Panc1 (cell line): ENCODE measurements at regions not wholly inside any gene's neighbourhood (a gene's known extent, or its start where the extent isn't known, plus 50 kb on each side); places are given as distances from the start of the nearest gene placed in this dataset.

Experiments used
- ATAC-seq: fragments of 200-7000 bp; cut with Tn5 transposase; 2 replicates; pipeline ENCODE4 v1.9.1; 2020; ENCODE audit warnings: mild to moderate bottlenecking, moderate library complexity
- BruUV-seq: library from RNA; stranded (reverse); fragments of 400-500 nt; replicated peaks from 2 replicates; lab custom pipeline; 2021; lab: Mats Ljungman, UMichigan
- CTCF ChIA-PET: fragments of 300-600 bp; sonication (Branson Sonifier 250); formaldehyde crosslinking; loops from one replicate; lab custom pipeline; 2022; ENCODE audit warnings: antibody characterized with exemption; lab: Charles Lee
- POLR2A ChIA-PET: fragments of 300-600 bp; sonication (Branson Sonifier 250); formaldehyde crosslinking; loops from one replicate; lab custom pipeline; 2022; ENCODE audit warnings: antibody characterized with exemption; lab: Charles Lee
- DNase-seq: peaks from one replicate; pipeline ENCODE4 v3.0.0-alpha.2; 2010; ENCODE audit warnings: low read depth, low spot score
- H3K27ac ChIP-seq: 2 replicates; pipeline ENCODE4 v1.5.1; 2011; ENCODE audit warnings: mild to moderate bottlenecking, low read length, inconsistent platforms
- H3K27me3 ChIP-seq: fragments of 200-500 bp; sonication (Bioruptor generic); 2 replicates; pipeline ENCODE4 v1.6.0; 2014; ENCODE audit warnings: low read length, inconsistent platforms; ENCODE audit not compliant: control insufficient read depth, insufficient read depth
- H3K36me3 ChIP-seq: fragments of 200-500 bp; sonication (Bioruptor generic); 2 replicates; pipeline ENCODE4 v1.5.1; 2014; ENCODE audit warnings: inconsistent platforms, mild to moderate bottlenecking, low read length, moderate library complexity; ENCODE audit not compliant: control insufficient read depth, insufficient read depth
- H3K4me1 ChIP-seq: 2 replicates; pipeline ENCODE4 v1.5.1; 2011; ENCODE audit warnings: inconsistent platforms, mild to moderate bottlenecking, low read length, moderate library complexity; ENCODE audit not compliant: control insufficient read depth, insufficient read depth
- H3K4me3 ChIP-seq, 2 experiments: 2 replicates each; pipeline ENCODE4 v1.5.1; 2011 to 2012; ENCODE audit warnings: low read depth in 2 of 2, low read length in 2 of 2, mild to moderate bottlenecking in 2 of 2, inconsistent platforms in 1 of 2, moderate library complexity in 1 of 2
- H3K9me3 ChIP-seq: fragments of 200-500 bp; sonication (Bioruptor generic); 2 replicates; pipeline ENCODE4 v1.5.1; 2014; ENCODE audit warnings: low read depth, mild to moderate bottlenecking, inconsistent platforms, low read length, moderate library complexity; ENCODE audit not compliant: control insufficient read depth, insufficient read depth
- POLR2AphosphoS5 ChIP-seq: IDR thresholded peaks from 2 replicates; pipeline ENCODE4 v1.6.1; 2012; ENCODE audit warnings: mild to moderate bottlenecking, low read depth, low read length, moderate library complexity
- SIN3A ChIP-seq: IDR thresholded peaks from 2 replicates; pipeline ENCODE4 v1.6.1; 2012; ENCODE audit warnings: low read depth, mild to moderate bottlenecking, low read length, moderate library complexity, borderline replicate concordance; ENCODE audit not compliant: insufficient read depth
- TCF7L2 ChIP-seq: IDR thresholded peaks from 2 replicates; pipeline ENCODE4 v1.6.1; 2011; ENCODE audit warnings: mild to moderate bottlenecking, low read depth, low read length, inconsistent platforms
- in situ Hi-C: cut with HindIII; loops from 2 replicates; pipeline ENCODE4 v1.10.0; 2016; ENCODE audit warnings: low sequenced_read_pairs, low pct_unique_long_range_greater_than_20kb
- intact Hi-C: fragments of 100-400 bp; cut with micrococcal nuclease; formaldehyde crosslinking; loops from one replicate; pipeline ENCODE4 v1.10.0; 2022; ENCODE audit not compliant: unreplicated experiment
- TF ChIP-seq, protein P1 (sequence below): fragments of 450-650 bp; IDR thresholded peaks from 2 replicates; pipeline ENCODE4 v1.5.1; 2017; ENCODE audit warnings: mild to moderate bottlenecking
- TF ChIP-seq, protein P2 (sequence below), 2 experiments: IDR thresholded peaks; 2 replicates each; pipeline ENCODE4 v1.6.1; 2011 to 2012; ENCODE audit warnings: low read depth in 2 of 2, control low read depth in 1 of 2, low read length in 1 of 2, mild to moderate bottlenecking in 1 of 2, moderate library complexity in 1 of 2; ENCODE audit not compliant: insufficient read depth in 1 of 2

DNA sequence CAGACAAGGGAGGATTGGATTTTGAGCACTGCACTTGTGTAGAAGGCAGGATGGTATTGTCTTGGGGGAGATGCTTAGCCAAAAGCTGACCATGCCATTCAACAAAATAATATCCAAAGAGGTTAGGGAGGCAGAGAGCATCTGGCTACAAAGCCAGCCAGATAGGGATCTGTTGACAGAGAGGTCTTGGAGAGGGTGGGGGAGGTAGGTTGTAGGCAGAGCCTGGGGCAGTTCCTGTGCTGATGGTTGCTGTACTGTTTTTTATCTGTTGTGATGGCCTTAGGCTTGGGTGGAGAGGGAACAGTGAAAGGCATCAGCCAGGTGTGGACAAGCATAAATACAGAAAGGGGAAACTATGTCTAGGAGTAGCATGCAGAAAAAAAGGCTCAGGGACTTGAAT, 100.9 kb downstream of the AQP4 start:
- intact Hi-C loops (no loop called here), in situ Hi-C loops (no loop called here)
- ChIA-PET CTCF (no interaction called here), POLR2A (interaction anchor here (0.7 kb wide), 1 partner anchor 97 kb away, joined by 3 read pairs; no protein-coding TSS in a partner anchor)
- BruUV-seq: no TSS peak
- DNase-seq (no peak), ATAC-seq (no peak)
- no peaks in the 10 kb centered on the region for H3K27me3 ChIP-seq
- TF ChIP-seq TCF7L2 (no peak), SIN3A (no peak), POLR2AphosphoS5 (no peak)
- TF ChIP-seq, protein P1, sequence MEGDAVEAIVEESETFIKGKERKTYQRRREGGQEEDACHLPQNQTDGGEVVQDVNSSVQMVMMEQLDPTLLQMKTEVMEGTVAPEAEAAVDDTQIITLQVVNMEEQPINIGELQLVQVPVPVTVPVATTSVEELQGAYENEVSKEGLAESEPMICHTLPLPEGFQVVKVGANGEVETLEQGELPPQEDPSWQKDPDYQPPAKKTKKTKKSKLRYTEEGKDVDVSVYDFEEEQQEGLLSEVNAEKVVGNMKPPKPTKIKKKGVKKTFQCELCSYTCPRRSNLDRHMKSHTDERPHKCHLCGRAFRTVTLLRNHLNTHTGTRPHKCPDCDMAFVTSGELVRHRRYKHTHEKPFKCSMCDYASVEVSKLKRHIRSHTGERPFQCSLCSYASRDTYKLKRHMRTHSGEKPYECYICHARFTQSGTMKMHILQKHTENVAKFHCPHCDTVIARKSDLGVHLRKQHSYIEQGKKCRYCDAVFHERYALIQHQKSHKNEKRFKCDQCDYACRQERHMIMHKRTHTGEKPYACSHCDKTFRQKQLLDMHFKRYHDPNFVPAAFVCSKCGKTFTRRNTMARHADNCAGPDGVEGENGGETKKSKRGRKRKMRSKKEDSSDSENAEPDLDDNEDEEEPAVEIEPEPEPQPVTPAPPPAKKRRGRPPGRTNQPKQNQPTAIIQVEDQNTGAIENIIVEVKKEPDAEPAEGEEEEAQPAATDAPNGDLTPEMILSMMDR: no peak
- TF ChIP-seq, protein P2, sequence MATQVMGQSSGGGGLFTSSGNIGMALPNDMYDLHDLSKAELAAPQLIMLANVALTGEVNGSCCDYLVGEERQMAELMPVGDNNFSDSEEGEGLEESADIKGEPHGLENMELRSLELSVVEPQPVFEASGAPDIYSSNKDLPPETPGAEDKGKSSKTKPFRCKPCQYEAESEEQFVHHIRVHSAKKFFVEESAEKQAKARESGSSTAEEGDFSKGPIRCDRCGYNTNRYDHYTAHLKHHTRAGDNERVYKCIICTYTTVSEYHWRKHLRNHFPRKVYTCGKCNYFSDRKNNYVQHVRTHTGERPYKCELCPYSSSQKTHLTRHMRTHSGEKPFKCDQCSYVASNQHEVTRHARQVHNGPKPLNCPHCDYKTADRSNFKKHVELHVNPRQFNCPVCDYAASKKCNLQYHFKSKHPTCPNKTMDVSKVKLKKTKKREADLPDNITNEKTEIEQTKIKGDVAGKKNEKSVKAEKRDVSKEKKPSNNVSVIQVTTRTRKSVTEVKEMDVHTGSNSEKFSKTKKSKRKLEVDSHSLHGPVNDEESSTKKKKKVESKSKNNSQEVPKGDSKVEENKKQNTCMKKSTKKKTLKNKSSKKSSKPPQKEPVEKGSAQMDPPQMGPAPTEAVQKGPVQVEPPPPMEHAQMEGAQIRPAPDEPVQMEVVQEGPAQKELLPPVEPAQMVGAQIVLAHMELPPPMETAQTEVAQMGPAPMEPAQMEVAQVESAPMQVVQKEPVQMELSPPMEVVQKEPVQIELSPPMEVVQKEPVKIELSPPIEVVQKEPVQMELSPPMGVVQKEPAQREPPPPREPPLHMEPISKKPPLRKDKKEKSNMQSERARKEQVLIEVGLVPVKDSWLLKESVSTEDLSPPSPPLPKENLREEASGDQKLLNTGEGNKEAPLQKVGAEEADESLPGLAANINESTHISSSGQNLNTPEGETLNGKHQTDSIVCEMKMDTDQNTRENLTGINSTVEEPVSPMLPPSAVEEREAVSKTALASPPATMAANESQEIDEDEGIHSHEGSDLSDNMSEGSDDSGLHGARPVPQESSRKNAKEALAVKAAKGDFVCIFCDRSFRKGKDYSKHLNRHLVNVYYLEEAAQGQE (IDR thresholded peaks at IDR 0.05; ENCODE audit: insufficient read depth in 1 of 2, low read depth in 2 of 2, low read length in 1 of 2): no peak
- no peaks in the 10 kb centered on the region for H3K9me3 ChIP-seq
- no peak overlapping the region for H3K27ac ChIP-seq
- no peaks in the 10 kb centered on the region for H3K36me3 ChIP-seq
- no peak overlapping the region for H3K4me3 ChIP-seq
- H3K4me1 ChIP-seq: no peaks in the 10 kb centered on the region

DNA sequence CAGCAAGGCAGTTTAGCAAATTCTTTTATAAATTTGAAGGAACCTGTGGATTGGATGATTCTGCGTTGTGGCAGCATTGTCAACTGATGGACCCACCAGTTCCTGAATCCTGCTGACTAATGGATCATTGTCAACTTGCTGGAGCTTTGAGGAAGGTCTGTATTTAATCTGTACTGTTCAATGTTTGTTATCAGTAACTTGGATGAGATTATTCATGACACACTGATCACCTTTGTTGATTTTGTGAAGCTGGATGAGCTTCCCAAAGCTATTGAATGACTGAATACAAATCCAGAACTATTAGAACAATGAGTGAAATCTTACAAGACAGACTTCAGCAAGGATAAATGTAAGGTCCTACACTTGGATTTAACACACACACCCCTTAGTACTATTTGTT, 101.3 kb downstream of the AQP4 start:
- ChIA-PET CTCF (no interaction called here), POLR2A (interaction anchor here (0.7 kb wide), 1 partner anchor 98 kb away, joined by 3 read pairs; no protein-coding TSS in a partner anchor)
- in situ Hi-C loops (no loop called here), intact Hi-C loops (no loop called here)
- H3K27me3 ChIP-seq: no peaks in the 10 kb centered on the region
- H3K4me3 ChIP-seq: no peak overlapping the region
- BruUV-seq: no TSS peak
- H3K9me3 ChIP-seq: no peaks in the 10 kb centered on the region
- no peak for TF ChIP-seq POLR2AphosphoS5
- no peak for TF ChIP-seq TCF7L2
- TF ChIP-seq SIN3A: no peak
- TF ChIP-seq, protein P1: no peak
- TF ChIP-seq, protein P2 (IDR thresholded peaks at IDR 0.05; ENCODE audit: insufficient read depth in 1 of 2, low read depth in 2 of 2, low read length in 1 of 2): no peak
- no peaks in the 10 kb centered on the region for H3K36me3 ChIP-seq
- DNase-seq: no peak
- ATAC-seq: no peak
- H3K4me1 ChIP-seq: no peaks in the 10 kb centered on the region
- H3K27ac ChIP-seq: no peak overlapping the region
